ENCODE measurements at regions not wholly inside any gene's neighbourhood (a gene's known extent, or its start where the extent isn't known, plus 50 kb on each side); places are given as distances from the start of the nearest gene placed in this dataset.

DNA sequence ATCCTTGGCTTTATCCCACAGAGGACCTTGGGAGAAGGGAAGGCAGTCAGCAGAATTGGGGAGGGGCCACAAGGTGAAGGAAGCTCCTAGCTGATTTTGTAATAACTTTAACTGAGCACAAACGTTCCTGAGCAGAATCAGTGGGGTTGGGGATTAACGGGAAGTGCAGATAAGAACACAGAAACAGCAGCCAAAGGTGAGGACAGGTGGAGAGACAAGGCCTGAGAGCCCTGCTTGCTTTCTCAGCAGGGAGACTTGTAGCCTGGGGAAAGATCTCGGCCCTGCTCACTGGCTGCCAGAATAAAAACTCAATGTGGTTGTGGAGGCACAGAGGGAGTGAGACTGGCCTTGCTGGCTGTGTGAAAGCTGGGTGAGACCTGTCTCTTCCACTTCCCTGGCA, 265.2 kb upstream of the FAT3 start:
- TF ChIP-seq, protein P1, sequence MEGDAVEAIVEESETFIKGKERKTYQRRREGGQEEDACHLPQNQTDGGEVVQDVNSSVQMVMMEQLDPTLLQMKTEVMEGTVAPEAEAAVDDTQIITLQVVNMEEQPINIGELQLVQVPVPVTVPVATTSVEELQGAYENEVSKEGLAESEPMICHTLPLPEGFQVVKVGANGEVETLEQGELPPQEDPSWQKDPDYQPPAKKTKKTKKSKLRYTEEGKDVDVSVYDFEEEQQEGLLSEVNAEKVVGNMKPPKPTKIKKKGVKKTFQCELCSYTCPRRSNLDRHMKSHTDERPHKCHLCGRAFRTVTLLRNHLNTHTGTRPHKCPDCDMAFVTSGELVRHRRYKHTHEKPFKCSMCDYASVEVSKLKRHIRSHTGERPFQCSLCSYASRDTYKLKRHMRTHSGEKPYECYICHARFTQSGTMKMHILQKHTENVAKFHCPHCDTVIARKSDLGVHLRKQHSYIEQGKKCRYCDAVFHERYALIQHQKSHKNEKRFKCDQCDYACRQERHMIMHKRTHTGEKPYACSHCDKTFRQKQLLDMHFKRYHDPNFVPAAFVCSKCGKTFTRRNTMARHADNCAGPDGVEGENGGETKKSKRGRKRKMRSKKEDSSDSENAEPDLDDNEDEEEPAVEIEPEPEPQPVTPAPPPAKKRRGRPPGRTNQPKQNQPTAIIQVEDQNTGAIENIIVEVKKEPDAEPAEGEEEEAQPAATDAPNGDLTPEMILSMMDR (IDR thresholded peaks at IDR 0.05; ENCODE audit: low read length) = no peak
- TF ChIP-seq EZH2 (optimal IDR thresholded peaks at IDR 0.05; ENCODE audit: low read depth, low read length) = no peak
